A673 (cell line): ENCODE measurements at regions not wholly inside any gene's neighbourhood (a gene's known extent, or its start where the extent isn't known, plus 50 kb on each side); places are given as distances from the start of the nearest gene placed in this dataset.

Experiments
- CTCF ChIP-seq: fragments of 300-800, 200-600 bp; sonication (generic); conservative IDR thresholded peaks from 2 replicates; pipeline ENCODE4 v1.5.1; 2017; ENCODE audit warnings: low read depth, mild to moderate bottlenecking, antibody characterized with exemption, low read length, moderate library complexity, mixed read lengths
- EZH2 ChIP-seq: fragments of 200-600 bp; sonication (generic); IDR thresholded peaks from 2 replicates; pipeline ENCODE4 v1.6.1; 2017; ENCODE audit warnings: borderline replicate concordance, low read depth, mild to moderate bottlenecking, mixed read lengths, antibody characterized with exemption, low read length; ENCODE audit not compliant: poor library complexity, severe bottlenecking

- TF ChIP-seq EZH2 (no peak), CTCF (no peak)
These were observed 143.0 kb downstream of the NUP35 start for GRCh38 chr2:183267148-183267827.
